GM13976 (cell line): ENCODE measurements at regions not wholly inside any gene's neighbourhood (a gene's known extent, or its start where the extent isn't known, plus 50 kb on each side); places are given as distances from the start of the nearest gene placed in this dataset.
A peak's percentile ranks its signal among the peaks of the same experiment; 100 is the strongest.

Source experiments
- DNase-seq: peaks from one replicate; pipeline ENCODE4 v3.0.0; 2012; ENCODE audit warnings: low spot score
- CTCF ChIP-seq: IDR thresholded peaks from 2 replicates; pipeline ENCODE4 v1.5.1; 2012; ENCODE audit warnings: borderline replicate concordance, mild to moderate bottlenecking; ENCODE audit not compliant: insufficient read depth; ENCODE audit errors: extremely low read depth, missing control alignments, control extremely low read depth
- in situ Hi-C: fragments of 300-500 bp; cut with MboI; formaldehyde crosslinking; loops from one replicate; pipeline ENCODE4 v1.12.0; 2022; ENCODE audit warnings: low sequenced_read_pairs, mixed read lengths, inconsistent platforms; ENCODE audit not compliant: unreplicated experiment

GRCh38 chr2:176454893-176455815 is 185.9 kb downstream of the MTX2 start:
- in situ Hi-C loops: loop anchor here (10.0 kb wide), 1 partner anchor 310 kb away; no protein-coding TSS in a partner anchor
- DNase-seq: peak; percentile 55
- TF ChIP-seq CTCF: peak; percentile 70

- no peak for TF ChIP-seq CTCF
- DNase-seq: no peak
- in situ Hi-C loops: loop anchor here (10.0 kb wide), 1 partner anchor 311 kb away; no protein-coding TSS in a partner anchor
These were observed 186.6 kb downstream of the MTX2 start for GRCh38 chr2:176455816-176456291.

GRCh38 chr2:176457481-176457880 is 188.2 kb downstream of the MTX2 start:
- TF ChIP-seq CTCF: no peak
- no peak for DNase-seq
- in situ Hi-C loops: loop anchor here (10.0 kb wide), 1 partner anchor 313 kb away; no protein-coding TSS in a partner anchor

- no peak for DNase-seq
- no peak for TF ChIP-seq CTCF
- in situ Hi-C loops: no loop called here
These were observed 192.0 kb downstream of the MTX2 start for GRCh38 chr2:176461098-176461808.

- no peak for DNase-seq
- in situ Hi-C loops: no loop called here
- TF ChIP-seq CTCF: no peak
These were observed 192.8 kb downstream of the MTX2 start for GRCh38 chr2:176461809-176462670.

GRCh38 chr2:176463546-176463945 is 194.3 kb downstream of the MTX2 start:
- DNase-seq: no peak
- no peak for TF ChIP-seq CTCF
- in situ Hi-C loops: no loop called here
